Progenitor cell of endocrine pancreas (in vitro differentiated cells): ENCODE measurements at regions not wholly inside any gene's neighbourhood (a gene's known extent, or its start where the extent isn't known, plus 50 kb on each side); places are given as distances from the start of the nearest gene placed in this dataset.

Experiments used
- DNase-seq: peaks from one replicate; pipeline ENCODE4 v3.0.0; 2021; ENCODE audit warnings: low spot score; ENCODE audit not compliant: unreplicated experiment
- H3K27ac Mint-ChIP-seq: 2 replicates; pipeline ENCODE4 v1.8.0; 2021; ENCODE audit warnings: mild to moderate bottlenecking, moderate library complexity, mixed read lengths
- H3K27me3 Mint-ChIP-seq: 2 replicates; pipeline ENCODE4 v1.8.0; 2021; ENCODE audit warnings: mixed read lengths
- H3K36me3 Mint-ChIP-seq: 2 replicates; pipeline ENCODE4 v1.8.0; 2022; ENCODE audit warnings: mixed read lengths; ENCODE audit not compliant: insufficient read depth
- H3K4me1 Mint-ChIP-seq: 2 replicates; pipeline ENCODE4 v1.8.0; 2021; ENCODE audit warnings: low read depth, mixed read lengths
- H3K4me3 Mint-ChIP-seq: 2 replicates; pipeline ENCODE4 v1.8.0; 2021; ENCODE audit warnings: low read depth, mild to moderate bottlenecking, moderate library complexity, mixed read lengths
- H3K9me3 Mint-ChIP-seq: 2 replicates; pipeline ENCODE4 v1.8.0; 2021; ENCODE audit warnings: low read depth, mixed read lengths
- TF ChIP-seq, protein P1 (sequence below): fragments of 200-600 bp; sonication (generic); IDR thresholded peaks from one replicate; pipeline ENCODE4 v1.5.0; 2021; ENCODE audit warnings: antibody characterized with exemption, mild to moderate bottlenecking; ENCODE audit not compliant: unreplicated experiment

DNA sequence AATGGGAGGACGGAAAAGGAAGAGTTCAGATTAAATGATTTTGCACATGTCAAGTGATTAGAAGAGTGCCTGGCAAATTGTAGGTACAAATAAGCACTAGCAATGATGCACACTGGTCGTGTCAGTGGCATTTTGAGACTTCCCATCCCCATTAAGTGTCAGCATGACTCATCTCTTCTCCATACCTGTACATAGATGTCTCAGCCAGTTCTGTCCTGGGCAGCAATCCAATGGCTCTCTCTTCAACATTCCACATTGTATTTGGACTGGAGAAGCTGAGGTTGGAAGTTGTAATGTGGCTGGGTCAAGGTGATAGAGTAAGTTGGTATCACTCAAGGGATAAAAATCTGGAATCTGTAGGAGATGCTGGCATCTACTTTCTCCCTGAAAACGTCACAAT is 742.7 kb downstream of the VRK1 start:
- TF ChIP-seq, protein P1, sequence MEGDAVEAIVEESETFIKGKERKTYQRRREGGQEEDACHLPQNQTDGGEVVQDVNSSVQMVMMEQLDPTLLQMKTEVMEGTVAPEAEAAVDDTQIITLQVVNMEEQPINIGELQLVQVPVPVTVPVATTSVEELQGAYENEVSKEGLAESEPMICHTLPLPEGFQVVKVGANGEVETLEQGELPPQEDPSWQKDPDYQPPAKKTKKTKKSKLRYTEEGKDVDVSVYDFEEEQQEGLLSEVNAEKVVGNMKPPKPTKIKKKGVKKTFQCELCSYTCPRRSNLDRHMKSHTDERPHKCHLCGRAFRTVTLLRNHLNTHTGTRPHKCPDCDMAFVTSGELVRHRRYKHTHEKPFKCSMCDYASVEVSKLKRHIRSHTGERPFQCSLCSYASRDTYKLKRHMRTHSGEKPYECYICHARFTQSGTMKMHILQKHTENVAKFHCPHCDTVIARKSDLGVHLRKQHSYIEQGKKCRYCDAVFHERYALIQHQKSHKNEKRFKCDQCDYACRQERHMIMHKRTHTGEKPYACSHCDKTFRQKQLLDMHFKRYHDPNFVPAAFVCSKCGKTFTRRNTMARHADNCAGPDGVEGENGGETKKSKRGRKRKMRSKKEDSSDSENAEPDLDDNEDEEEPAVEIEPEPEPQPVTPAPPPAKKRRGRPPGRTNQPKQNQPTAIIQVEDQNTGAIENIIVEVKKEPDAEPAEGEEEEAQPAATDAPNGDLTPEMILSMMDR = no peak
- H3K27me3 Mint-ChIP-seq = peaks cover 11% of the 10 kb centered on the region
- no peak for DNase-seq
- no peak overlapping the region for H3K27ac Mint-ChIP-seq
- peaks cover 4% of the 10 kb centered on the region for H3K4me1 Mint-ChIP-seq
- no peaks in the 10 kb centered on the region for H3K9me3 Mint-ChIP-seq
- no peaks in the 10 kb centered on the region for H3K36me3 Mint-ChIP-seq
- no peak overlapping the region for H3K4me3 Mint-ChIP-seq

DNA sequence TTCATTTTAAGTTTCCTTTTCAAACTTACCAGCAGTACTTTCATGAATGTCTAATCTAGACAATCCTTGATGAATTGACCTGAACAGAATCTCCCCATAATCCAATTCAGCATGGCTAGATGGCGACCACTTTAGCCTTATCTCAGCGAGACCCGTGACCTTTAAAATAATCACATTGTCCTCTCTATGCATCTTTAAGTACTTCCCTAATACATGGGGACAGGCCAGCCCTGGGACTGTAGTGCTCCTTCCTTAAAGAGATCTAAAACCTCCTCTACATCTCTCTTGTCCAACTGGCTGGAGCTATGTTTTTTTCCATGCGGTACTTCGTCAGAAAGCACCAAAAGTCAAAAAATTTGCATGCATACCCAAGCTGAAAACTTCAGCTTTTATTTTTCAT is 746.0 kb downstream of the VRK1 start:
- no peak for DNase-seq
- Mint-ChIP-seq H3K27ac (no peak overlapping the region), H3K9me3 (no peaks in the 10 kb centered on the region), H3K27me3 (peaks cover 11% of the 10 kb centered on the region), H3K4me1 (no peaks in the 10 kb centered on the region), H3K36me3 (no peaks in the 10 kb centered on the region), H3K4me3 (no peak overlapping the region)
- TF ChIP-seq, protein P1 = no peak

DNA sequence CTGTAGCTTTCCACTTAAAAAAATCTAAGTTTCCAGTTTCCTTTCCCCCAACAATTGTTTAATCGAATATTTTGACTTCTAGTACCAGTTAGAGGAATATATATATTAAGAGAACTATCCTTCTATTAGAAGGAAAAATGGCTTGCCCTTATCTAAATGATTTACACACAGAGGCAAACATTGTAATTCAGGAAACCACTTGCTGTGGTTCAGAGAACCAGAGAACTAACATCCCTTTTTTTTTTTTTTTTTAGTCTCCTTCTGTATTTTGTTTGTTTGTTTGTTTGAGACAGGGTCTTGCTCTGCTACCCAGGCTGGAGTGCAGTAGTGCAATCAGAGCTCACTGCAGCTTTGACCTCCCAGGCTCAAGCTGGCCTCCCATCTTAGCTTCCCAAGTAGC is 746.6 kb downstream of the VRK1 start:
- peaks cover 11% of the 10 kb centered on the region for H3K27me3 Mint-ChIP-seq
- TF ChIP-seq, protein P1 = no peak
- no peaks in the 10 kb centered on the region for H3K9me3 Mint-ChIP-seq
- no peaks in the 10 kb centered on the region for H3K36me3 Mint-ChIP-seq
- no peaks in the 10 kb centered on the region for H3K4me1 Mint-ChIP-seq
- H3K4me3 Mint-ChIP-seq = no peak overlapping the region
- no peak for DNase-seq
- no peak overlapping the region for H3K27ac Mint-ChIP-seq

GRCh38 chr14:97544571-97544970 is 747.4 kb downstream of the VRK1 start:
- Mint-ChIP-seq H3K4me3 (no peak overlapping the region), H3K9me3 (no peaks in the 10 kb centered on the region), H3K27me3 (peaks cover 10% of the 10 kb centered on the region), H3K36me3 (no peaks in the 10 kb centered on the region), H3K4me1 (no peaks in the 10 kb centered on the region), H3K27ac (no peak overlapping the region)
- TF ChIP-seq, protein P1 = no peak
- no peak for DNase-seq

DNA sequence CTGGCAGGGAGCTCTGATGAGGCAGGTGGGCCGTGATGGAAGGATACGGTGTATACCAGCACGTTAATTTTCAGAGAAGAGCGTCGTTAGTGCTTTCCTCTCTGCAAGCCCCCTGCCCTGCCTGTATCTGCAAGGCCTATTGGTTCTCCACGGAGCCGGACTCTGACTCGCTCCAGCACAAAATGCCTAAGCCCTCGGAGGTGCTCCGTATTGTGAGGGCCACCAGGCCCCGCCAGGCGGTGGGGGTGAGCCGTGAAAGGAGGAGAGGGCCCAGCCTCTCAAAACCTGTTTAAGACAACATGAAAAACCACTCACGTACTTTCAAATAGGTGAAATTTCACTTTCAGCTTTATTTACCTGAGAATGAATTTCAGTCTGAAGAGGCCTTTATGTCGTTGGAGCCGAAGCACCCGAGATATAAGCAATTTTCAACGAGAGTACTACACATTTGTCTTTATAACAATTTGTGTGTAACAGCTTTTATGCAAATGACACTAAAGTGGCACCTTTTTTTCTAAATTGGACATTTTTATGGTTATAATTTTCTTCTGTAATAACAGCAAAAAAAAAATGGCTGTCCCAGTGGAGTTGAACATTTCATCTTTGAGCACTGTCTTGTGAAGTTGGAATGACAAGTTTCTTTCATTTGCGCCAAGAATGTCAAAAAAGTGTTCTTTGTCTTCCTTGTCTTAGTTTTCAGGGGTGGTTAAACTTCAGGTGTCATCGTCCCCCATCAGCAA is 749.5 kb downstream of the VRK1 start:
- Mint-ChIP-seq H3K4me1 (peaks cover 2% of the 10 kb centered on the region), H3K27ac (no peak overlapping the region), H3K27me3 (peaks cover 4% of the 10 kb centered on the region), H3K4me3 (no peak overlapping the region), H3K36me3 (no peaks in the 10 kb centered on the region), H3K9me3 (no peaks in the 10 kb centered on the region)
- DNase-seq = no peak
- TF ChIP-seq, protein P1 = no peak
